Choroid plexus epithelial cell (primary cell): ENCODE measurements at regions not wholly inside any gene's neighbourhood (a gene's known extent, or its start where the extent isn't known, plus 50 kb on each side); places are given as distances from the start of the nearest gene placed in this dataset.
A peak's percentile ranks its signal among the peaks of the same experiment; 100 is the strongest.

Source experiments
- DNase-seq: peaks from one replicate; pipeline ENCODE4 v3.0.0-alpha.2; 2010; ENCODE audit warnings: low read depth
- H3K4me3 ChIP-seq: 2 replicates; pipeline ENCODE4 v1.5.1; 2011; ENCODE audit warnings: low read depth, mild to moderate bottlenecking, control low read depth, low read length, moderate library complexity
- CTCF ChIP-seq: conservative IDR thresholded peaks from 2 replicates; pipeline ENCODE4 v1.5.1; 2011; ENCODE audit warnings: low read depth, mild to moderate bottlenecking, control low read depth, inconsistent platforms, low read length, moderate library complexity

- no peak overlapping the region for H3K4me3 ChIP-seq
- DNase-seq = no peak
- TF ChIP-seq CTCF = no peak
Observed at GRCh38 chr9:16255217-16255616, 615.3 kb downstream of the BNC2 start.

- TF ChIP-seq CTCF = peak; percentile 85
- DNase-seq = peak; percentile 57
- no peak overlapping the region for H3K4me3 ChIP-seq
Observed at GRCh38 chr9:16257604-16258003, 612.9 kb downstream of the BNC2 start.

DNA sequence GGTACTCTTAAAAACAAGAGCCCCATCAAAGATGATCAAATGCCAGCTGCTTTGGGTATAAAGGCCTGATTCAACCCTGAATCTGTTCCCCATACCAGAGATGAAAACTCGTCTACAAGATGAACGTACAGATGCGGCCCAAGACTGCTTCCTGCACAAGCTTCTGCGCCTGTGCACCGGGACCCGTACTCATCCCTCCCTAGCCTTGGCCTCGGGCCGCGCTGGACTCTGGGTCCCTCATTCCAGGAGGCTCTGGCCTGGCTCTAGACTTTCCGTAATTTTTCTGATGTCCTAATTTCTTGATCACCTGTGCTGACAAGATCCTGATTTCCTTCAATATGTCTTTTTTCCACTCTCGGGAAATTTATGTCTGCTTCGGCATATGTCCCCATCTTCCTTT, 612.3 kb downstream of the BNC2 start:
- no peak overlapping the region for H3K4me3 ChIP-seq
- TF ChIP-seq CTCF = no peak
- DNase-seq = no peak

GRCh38 chr9:16258708-16259107, 611.8 kb downstream of the BNC2 start:
- peak; percentile 42 for DNase-seq
- H3K4me3 ChIP-seq = no peak overlapping the region
- no peak for TF ChIP-seq CTCF

GRCh38 chr9:16262477-16263261, 607.8 kb downstream of the BNC2 start:
- no peak overlapping the region for H3K4me3 ChIP-seq
- peak; percentile 69 for DNase-seq
- TF ChIP-seq CTCF = no peak

- H3K4me3 ChIP-seq = no peak overlapping the region
- no peak for TF ChIP-seq CTCF
- DNase-seq = peak; percentile 34
Observed at GRCh38 chr9:16265688-16266087, 604.8 kb downstream of the BNC2 start.

- peak overlapping the region; percentile 44 for H3K4me3 ChIP-seq
- peak; percentile 73 for TF ChIP-seq CTCF
- no peak for DNase-seq
Observed at GRCh38 chr9:16266648-16267276, 603.7 kb downstream of the BNC2 start.
